Esophagus squamous epithelium (tissue), 4 donors: ENCODE measurements at regions not wholly inside any gene's neighbourhood (a gene's known extent, or its start where the extent isn't known, plus 50 kb on each side); places are given as distances from the start of the nearest gene placed in this dataset.

Experiments
- CTCF ChIP-seq, 6 experiments: fragments of 450-650 bp in 4 of 6; fragments of 200-600 bp in 2 of 6; sonication (generic) in 2 of 6; IDR thresholded peaks; one replicate each; pipeline ENCODE4 v1.5.1; 2016 to 2019; ENCODE audit warnings: antibody characterized with exemption in 6 of 6, mild to moderate bottlenecking in 4 of 6, moderate library complexity in 4 of 6
- POLR2A ChIP-seq, 4 donors: fragments of 450-650 bp; IDR thresholded peaks; one replicate each; pipeline ENCODE4 v1.6.1; 2017; ENCODE audit warnings: antibody characterized with exemption in 4 of 4, mild to moderate bottlenecking in 4 of 4, moderate library complexity in 3 of 4

GRCh38 chr2:195472501-195473234 is 184.4 kb upstream of the SLC39A10 start:
- TF ChIP-seq POLR2A (IDR thresholded peaks at IDR 0.05) (no peak), CTCF (IDR thresholded peaks at IDR 0.05) (no peak)
